NCI-H2227 (cell line): ENCODE measurements at regions not wholly inside any gene's neighbourhood (a gene's known extent, or its start where the extent isn't known, plus 50 kb on each side); places are given as distances from the start of the nearest gene placed in this dataset.

Experiments
- DNase-seq: peaks from one replicate; lab custom pipeline; 2025; ENCODE audit not compliant: unreplicated experiment; lab: John Stamatoyannopoulos, UW

DNA sequence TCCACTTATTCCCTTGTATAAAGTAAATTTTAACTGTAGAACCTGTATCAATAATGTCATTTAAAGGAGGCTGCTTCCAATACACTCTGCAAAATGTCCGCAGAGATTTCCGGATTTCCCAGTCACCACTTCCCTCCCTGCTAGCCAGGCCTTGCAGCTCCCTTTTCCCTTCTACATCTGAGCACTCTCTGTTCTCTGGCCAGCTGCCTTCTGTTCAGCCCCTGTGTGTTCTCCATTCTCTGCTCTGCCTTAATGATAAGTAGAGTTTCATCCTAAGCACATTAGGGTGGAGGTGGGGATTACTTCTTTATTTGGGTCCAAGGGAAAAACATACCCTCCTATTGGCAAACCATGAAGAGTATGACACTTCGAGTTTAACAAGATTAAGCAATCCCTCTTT is 719.6 kb upstream of the WWC1 start:
- no peak for DNase-seq

DNA sequence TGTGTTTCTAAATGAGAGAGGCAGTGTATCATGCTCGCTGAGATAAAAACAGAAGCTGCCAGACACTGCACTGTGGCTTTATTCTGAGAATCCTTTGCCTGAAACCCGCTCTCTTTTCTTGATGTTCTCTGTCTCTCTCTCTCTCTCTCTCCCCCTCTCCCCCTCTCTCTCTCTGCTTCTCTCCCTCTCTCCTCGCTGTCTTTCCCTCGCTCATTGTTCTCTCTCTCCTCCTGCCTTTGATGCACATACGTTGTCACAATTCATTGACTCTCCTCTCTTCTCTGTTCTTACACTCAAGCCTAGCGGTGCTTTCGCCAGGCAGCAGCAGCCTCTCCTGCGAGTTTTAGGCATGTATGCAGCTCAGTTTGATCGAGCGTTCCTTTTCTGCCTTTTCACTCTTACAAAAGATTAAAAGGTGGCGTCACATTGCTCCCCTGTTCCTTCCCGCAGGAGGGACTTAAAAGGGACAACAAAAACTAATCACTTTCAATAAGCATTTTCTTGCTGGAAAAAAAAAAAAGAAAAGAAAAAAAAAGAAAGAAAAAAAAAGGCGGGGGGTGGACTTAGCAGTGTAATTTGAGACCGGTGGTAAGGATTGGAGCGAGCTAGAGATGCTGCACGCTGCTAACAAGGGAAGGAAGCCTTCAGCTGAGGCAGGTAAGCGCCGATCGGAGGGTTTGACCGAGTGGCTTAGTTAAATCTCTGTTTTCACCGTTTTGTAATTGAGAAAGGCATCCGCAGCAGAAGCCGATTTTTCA is 717.9 kb upstream of the WWC1 start:
- peak; percentile 60 for DNase-seq

DNA sequence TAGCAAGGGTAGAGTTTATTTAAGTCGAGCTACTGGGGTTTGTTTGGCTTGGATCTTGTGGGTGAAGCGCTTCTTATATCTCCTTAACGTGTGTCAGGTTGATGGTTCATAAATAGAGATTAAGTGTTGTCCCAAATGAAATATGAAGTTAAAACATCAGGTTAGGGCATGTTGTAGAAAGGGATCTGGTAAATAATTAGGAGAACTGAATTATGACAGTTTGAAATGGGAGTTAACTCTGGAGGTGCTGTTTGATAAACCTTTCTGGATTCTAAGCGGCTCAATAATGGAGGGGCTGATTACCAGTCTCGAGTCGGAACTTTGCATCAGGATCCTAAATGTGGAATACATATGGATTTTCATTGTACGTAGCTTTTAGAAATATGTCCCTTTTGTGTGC is 717.0 kb upstream of the WWC1 start:
- DNase-seq = no peak

DNA sequence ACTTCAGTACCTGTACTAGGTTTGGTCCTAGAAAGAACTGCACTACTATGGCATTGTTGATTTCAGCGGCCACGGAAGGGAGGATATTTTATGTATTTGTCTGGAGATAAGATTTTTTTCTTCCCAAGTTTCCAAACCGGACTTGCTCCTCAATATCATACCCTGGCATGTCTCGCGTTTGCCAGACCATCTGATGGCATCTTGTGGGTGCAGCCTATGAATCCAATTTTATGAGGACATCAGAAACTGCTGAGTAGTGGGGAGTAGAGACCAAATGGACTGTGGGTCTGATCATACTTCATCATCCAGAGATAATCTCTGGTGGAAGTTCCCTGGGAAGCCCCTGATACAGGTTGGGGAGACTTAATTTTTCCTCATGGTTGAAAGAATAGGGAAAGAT is 716.1 kb upstream of the WWC1 start:
- no peak for DNase-seq

DNA sequence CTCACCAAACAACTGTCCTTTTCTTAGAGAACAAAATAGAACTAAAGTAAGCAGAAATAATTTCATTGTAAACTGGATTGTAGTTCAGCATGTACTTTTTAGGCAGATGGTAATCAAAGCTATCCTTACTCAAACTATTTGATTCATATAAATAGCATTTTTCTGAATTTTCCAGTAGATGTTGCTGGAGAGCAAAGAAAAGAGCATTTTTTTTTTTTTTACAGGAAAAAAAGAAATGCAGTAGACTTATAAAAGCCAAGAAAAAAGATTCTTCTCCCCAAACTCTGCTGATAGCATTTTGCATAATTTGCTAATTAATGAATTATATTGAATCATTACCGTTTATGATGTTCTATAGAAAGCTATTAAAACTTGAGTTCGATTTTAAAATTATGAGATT is 715.3 kb upstream of the WWC1 start:
- DNase-seq = no peak

DNA sequence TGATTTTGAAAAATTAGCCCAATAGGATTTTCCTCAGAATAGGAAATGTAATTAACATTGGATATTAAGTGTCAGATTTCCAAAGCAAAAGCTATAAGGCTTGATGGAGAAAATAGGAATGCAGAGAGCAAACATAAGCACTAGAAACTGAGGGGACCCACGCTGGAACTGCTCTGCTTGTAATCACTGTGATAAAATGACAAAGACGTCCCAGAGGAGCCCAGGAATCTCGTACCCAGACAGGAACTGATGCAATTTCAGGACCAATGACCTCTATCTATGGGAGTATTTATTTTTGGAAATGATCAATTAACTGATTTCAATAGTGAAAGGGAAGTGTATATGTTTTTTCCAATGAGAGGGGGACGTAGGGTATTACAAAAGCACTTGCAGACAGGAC is 714.5 kb upstream of the WWC1 start:
- DNase-seq = no peak

DNA sequence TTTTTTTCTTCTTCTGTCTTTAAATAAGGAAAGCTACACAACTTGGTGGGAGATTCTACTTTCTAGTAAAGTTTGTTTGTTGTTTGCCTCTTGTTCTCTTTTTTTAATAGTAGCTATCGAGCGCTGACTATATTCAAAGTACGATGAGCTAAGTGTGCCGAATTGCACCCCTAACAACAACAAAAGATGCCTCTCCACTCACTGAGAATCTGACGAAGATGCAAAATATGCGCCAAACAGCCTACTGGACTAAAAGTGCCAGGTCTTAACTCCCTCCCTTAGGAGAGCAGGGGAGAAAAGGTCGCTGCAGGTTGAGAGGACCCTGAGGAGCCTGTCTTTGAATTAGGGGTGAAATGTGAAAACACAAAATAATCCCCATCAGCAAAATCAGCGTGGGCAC is 713.8 kb upstream of the WWC1 start:
- no peak for DNase-seq

DNA sequence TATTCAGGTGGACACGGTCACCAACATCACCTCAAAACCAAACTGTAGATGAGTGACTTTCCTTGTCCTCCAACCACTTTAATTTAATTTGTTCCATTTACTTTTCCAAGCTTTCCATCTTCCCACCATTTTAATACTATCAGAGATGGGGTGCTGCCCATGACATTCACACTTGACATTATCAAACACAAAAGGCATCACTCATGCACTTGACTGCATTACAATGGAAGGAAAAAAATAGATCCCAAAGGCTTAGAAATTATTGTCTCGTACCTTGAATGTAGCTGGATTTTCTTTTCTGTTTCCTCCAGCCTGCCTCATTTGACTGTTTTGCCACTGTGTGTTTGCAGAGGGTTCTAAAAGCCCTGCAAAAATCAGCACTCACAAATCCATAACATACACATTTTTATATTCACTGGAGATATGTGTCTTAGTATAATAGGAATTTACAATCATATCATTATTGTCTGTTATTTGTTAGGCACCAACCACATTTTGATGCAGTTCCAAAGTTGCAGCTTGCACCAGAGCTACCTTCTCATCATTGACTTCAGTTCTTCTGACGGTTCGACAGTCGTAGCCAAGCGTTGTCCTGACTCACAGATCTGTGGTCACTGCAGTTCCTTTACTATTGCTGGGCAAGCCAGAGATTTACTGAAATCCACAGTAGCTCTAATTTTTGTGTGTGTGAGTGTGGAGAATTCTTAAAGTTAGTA is 712.3 kb upstream of the WWC1 start:
- DNase-seq = no peak

DNA sequence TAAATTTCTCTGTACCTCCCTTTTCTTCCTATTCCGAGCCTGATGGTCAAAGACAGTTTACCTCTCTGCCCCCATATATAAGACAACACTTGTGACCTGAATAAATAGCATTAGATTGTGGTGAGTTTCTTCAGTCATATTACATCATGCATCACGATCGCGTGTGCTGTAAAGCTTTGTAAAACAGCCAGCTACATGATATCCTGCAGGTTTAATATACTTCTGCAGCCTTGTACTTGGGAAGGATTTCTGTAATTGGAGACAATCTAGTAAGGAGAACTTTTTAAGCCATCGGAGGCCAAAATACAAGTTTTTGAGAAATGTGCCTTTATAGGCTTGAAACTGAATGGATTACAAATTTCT is 711.8 kb upstream of the WWC1 start:
- DNase-seq = no peak

DNA sequence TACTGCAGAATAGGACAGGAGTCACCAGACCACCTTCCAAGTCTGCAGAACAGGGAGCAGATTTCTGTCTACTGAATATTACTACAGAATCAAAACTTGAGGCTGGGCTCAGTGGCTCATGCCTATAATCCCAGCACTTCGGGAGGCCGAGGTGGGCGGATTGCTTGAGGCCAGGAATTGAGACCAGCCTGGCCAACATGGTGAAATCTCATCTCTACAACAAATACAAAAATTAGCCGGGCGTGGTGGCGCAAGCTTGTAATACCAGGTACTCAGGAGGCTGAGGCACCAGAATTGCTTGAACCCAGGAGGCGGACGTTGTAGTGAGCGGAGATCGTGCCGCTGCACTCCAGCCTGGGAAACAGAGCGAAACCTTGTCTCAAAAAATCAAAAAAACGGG is 710.8 kb upstream of the WWC1 start:
- DNase-seq = no peak

DNA sequence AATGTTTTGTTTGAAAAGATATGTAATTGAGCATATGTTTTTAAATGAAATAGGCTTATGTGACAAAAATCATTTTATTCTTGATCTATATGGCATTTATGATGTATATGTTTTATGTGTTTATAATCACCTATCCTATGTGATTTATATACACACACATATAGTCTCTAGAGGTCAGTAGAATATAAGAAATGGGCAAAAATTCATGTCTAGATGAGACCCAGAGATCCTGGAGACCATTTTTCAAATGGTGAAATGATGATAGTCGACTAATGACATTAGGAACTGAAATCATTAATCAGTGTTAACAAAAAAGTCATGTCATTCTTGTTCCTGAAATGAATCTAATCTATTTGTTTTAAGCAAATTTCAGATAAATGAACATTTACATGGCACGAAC is 709.2 kb upstream of the WWC1 start:
- DNase-seq = no peak

DNA sequence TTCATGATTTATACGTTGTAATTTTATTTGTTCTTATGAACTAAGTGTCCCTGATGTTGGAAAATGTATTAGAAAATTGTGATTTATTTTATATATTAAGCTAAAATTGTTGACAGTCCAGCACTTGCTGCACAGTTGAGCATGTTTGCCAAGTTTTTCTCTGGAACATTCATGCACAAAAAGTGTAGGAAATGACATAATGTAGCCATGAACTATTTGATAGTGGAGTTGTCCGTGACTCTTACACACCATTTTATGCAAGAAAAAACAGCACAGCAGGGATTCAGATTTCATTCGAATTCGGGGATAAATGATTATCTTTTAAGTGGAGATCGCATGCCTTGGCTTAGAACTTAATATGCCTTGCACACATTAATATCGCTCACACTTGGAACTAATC is 708.6 kb upstream of the WWC1 start:
- no peak for DNase-seq

DNA sequence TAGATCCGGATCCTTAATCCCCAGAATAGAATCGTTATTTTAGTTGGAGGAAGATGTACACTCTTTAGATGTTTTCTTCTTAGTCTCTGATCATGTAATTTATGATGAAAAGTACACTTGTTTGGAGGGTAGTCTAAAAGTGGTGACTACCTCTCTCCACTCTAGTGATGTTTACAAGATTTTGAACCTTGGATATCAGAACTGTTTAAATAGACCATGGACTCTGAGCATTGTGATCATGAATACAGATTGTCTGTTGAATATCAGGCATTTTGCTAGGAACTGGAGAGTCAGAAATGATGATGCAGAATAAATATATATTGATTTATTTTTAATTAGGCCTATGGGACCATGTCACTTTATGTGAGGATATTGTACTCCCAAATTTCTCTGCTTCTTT is 706.3 kb upstream of the WWC1 start:
- no peak for DNase-seq

DNA sequence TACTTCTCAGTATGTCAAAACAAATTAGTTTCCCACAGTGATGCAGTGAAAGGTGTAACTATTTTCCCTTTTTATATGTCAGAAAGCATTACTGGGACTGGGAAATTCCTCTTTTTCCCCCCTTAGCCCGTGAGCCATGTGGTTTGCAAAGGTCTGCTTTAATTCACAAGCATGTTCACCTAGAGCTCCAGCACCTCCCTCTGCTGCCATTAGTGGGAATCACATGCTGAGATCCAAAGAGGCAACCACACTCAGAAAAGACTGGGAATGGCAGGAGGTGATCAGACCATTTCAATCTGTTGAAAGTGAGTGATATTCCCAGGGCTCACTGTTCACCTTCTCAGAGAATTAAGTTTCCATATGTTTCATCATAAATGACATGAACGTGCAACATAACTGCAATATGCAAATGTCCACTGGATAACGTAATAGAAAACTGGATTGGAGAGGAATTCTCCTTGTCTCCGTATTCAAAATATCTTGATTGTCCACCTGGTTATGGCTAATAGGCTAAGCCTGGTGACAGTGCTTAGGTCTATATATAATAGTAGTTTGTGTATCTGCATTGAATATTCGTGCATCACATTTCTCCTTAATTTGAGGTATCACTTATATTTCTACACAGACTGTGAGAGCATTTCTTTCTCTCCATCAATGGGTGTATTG is 703.5 kb upstream of the WWC1 start:
- peak; percentile 61 for DNase-seq

DNA sequence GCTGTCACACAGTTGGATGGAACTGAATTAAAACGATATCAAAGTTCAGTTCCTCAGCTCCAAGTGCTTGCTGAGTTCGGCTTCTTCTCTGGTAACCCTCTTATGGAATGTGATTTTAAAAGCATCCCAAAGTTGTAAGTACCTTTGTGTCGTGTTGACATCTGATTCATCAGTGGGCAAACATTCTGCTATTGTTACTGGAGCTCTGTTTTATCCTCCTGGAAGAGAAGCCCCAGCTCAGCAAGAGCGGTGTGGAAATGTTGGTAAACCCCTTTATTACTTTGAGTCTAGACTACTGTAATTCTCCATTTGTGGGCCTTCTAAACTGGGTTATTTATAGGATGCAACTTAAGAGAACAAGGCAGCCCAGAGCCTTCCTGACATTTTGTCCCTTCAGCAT is 699.3 kb upstream of the WWC1 start:
- no peak for DNase-seq

DNA sequence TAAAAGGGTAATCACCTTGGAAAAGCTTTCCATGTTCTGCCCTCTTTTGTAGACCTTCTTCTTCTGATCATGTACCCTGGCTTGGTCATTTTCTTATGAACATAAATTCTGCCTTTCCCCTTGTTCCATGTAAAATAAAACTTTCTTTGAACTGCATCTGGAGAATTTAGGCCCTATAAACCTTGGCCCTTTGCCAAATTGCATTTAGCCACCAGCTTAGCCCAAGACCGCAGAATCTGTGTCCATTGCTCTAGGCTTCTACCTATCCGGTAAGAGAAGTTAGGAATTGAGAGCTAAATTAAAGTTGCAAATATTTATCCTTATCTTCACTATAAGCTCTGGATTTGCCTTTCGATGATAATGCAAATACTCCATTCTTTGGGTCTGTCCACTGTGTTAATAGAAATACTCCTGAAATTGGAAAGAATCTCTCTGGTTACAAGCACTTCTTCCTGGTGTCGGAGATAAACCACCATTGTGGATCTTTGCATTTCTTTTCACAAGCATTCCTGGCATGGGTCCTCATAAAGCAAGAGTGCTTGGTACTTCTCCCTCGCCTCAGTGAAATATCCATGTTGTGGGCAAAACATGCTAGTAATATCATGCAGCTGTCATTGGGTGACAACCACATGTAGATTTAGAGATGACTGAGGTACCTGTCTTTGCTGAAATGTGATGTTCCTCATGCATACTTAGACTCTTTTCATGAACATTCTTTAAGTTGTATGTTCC is 698.0 kb upstream of the WWC1 start:
- DNase-seq = no peak

DNA sequence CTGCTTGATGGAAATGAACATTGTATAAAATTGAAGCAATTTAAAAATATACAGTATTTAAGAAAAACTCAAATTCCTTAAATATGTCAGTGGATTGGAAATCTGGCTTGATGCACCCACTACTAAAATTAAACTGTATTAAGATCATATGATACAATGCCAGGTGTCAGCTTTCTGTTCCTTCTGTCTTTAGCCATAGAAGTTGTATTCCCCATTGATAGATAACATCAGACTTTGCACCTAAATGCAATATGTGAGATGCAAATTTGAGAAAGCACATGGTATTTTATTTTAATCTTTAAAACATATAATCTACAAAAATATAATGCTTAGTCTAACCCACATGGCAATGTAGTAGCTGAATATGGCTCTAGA is 697.4 kb upstream of the WWC1 start:
- DNase-seq = no peak

DNA sequence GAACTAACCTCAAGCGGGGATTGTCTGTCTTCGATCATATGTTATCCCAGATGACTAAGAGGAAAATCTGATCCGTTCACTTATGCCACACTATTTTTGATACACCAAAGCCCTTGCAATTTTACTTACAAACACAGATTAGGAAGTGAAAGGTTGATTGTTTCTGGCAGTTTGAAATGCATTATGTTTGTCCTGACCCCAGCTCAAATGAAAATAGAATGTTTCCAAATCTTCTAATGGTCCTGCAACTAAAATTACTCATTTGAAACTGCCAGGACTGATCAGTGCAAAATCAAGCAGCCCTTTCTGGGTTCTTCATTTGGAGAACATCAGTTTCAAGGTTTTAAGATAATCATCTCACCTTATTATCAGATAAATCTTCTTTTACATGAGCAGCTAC is 696.7 kb upstream of the WWC1 start:
- no peak for DNase-seq

DNA sequence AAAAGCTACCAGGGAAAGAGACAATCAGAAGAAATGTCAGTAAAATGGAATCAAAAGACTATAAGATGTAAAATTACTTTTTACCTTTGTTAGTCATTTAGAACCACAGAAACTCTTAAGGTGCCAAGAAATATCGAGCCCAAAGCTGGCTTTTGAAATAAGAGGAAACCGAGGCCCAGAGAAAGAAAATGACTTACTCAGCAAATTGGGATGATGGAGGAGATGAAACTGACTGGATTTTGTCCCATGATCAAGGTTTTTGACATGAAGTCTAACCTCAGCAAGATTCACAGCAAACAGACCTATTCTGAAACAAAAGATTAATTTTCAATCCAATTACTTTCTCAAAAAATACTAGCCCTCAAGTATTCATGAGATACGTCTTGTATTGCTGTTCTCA is 696.2 kb upstream of the WWC1 start:
- DNase-seq = no peak

DNA sequence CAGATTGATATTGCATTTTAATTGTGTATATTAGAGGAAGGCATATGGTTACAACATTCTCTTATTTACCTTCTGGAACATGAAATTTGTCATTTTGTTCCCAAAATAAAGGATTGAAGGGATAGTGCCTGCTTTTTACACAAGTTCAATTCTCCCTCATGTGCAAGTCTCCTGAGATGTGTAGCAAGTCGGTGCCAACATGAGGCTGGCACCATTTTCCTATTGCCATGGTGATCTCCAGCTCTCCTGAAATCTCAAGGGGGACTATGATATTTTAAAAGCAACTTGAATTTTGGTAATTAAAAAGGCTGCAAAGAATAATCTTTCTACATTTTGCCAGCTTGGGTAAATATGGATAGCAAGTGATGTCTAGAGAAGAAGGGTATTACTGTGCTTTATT is 693.3 kb upstream of the WWC1 start:
- no peak for DNase-seq

DNA sequence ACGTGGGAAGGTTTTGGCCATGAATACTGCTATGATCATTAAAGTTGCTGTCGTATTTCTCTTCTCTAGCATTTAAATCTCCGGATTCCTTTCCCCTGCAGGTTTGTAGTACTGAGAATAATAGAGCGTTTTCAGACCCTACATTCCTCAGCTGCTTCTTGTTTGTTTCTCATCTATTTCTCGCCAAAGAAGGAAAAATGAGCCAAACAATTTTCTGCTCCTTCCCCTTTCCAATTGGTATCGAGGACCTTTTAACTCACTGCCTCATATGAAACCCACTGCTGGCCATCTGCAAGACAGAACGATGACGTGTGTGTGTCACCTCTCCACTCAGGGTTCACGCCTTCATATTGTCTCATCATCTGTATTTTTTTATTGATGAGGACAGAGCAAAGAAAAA is 689.4 kb upstream of the WWC1 start:
- DNase-seq = no peak

DNA sequence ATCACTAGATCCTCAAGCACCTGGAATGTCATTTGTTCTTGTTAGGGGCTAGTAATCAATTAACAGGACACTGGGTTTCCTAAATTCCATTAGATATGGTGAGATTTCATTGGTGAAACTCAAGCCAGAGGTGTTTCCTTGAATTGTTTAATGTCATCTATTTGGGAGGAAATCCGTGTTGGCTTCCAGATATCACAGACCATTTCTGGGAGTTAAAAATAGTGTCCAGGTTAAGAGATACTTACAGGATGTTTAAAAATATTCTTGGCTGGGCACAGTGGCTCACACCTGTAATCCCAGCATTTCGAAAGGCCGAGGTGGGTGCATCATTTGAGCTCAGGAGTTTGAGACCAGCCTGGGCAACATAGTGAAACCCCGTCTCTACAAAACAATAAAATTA is 688.3 kb upstream of the WWC1 start:
- DNase-seq = no peak
